Keratinocyte (primary cell): ENCODE measurements at regions not wholly inside any gene's neighbourhood (a gene's known extent, or its start where the extent isn't known, plus 50 kb on each side); places are given as distances from the start of the nearest gene placed in this dataset.
"Not testable (repeated sequence)": the region's sequence is repeated elsewhere in the genome, so short reads cannot be mapped to it uniquely, and the experiment has no call there.

Experiments
- EZH2 ChIP-seq: IDR thresholded peaks from one replicate; pipeline ENCODE4 v1.6.1; 2012; ENCODE audit warnings: inconsistent platforms, mild to moderate bottlenecking, low read length, moderate library complexity
- TF ChIP-seq, protein P1 (sequence below), 3 experiments: IDR thresholded peaks in 1 of 3; conservative IDR thresholded peaks in 1 of 3; optimal IDR thresholded peaks in 1 of 3; 2 replicates in 2 of 3; 3 replicates in 1 of 3; pipeline versions ENCODE3 to v1.5.1; 2011; ENCODE audit warnings: low read length in 3 of 3, mild to moderate bottlenecking in 3 of 3, moderate library complexity in 2 of 3, control low read depth in 1 of 3, inconsistent platforms in 1 of 3; ENCODE audit not compliant: insufficient read depth in 2 of 3; ENCODE audit errors: extremely low read depth in 1 of 3

- TF ChIP-seq, protein P1, sequence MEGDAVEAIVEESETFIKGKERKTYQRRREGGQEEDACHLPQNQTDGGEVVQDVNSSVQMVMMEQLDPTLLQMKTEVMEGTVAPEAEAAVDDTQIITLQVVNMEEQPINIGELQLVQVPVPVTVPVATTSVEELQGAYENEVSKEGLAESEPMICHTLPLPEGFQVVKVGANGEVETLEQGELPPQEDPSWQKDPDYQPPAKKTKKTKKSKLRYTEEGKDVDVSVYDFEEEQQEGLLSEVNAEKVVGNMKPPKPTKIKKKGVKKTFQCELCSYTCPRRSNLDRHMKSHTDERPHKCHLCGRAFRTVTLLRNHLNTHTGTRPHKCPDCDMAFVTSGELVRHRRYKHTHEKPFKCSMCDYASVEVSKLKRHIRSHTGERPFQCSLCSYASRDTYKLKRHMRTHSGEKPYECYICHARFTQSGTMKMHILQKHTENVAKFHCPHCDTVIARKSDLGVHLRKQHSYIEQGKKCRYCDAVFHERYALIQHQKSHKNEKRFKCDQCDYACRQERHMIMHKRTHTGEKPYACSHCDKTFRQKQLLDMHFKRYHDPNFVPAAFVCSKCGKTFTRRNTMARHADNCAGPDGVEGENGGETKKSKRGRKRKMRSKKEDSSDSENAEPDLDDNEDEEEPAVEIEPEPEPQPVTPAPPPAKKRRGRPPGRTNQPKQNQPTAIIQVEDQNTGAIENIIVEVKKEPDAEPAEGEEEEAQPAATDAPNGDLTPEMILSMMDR (optimal IDR thresholded peaks at IDR 0.05 in 1 of 3, IDR thresholded peaks at IDR 0.05 in 1 of 3, conservative IDR thresholded peaks at IDR 0.05 in 1 of 3; ENCODE audit: extremely low read depth in 1 of 3, insufficient read depth in 2 of 3, low read length in 3 of 3): not testable (repeated sequence)
- not testable (repeated sequence) for TF ChIP-seq EZH2
Observed at GRCh38 chr15:100733843-100734185, 131.4 kb downstream of the ASB7 start.
